Activated naive CD8-positive, alpha-beta T cell treated with anti-CD3 and anti-CD28 coated beads, Interleukin-2, amount 50 U/mL, for 24 hours (primary cell): ENCODE measurements at regions not wholly inside any gene's neighbourhood (a gene's known extent, or its start where the extent isn't known, plus 50 kb on each side); places are given as distances from the start of the nearest gene placed in this dataset.
"Not testable (repeated sequence)": the region's sequence is repeated elsewhere in the genome, so short reads cannot be mapped to it uniquely, and the experiment has no call there.

Experiments
- ATAC-seq: fragments of 150-1000 bp; cut with Tn5 transposase; one replicate; pipeline ENCODE4 v1.10.0; 2021
- DNase-seq: peaks from one replicate; pipeline ENCODE4 v3.0.0; 2021
- H3K27ac Mint-ChIP-seq: one replicate; pipeline ENCODE4 v1.8.0; 2021; ENCODE audit warnings: mild to moderate bottlenecking, mixed read lengths
- H3K27me3 Mint-ChIP-seq: one replicate; pipeline ENCODE4 v1.8.0; 2021; ENCODE audit warnings: mixed read lengths
- H3K36me3 Mint-ChIP-seq: one replicate; pipeline ENCODE4 v1.8.0; 2021; ENCODE audit warnings: low read depth, mixed read lengths
- H3K4me1 Mint-ChIP-seq: one replicate; pipeline ENCODE4 v1.8.0; 2021; ENCODE audit warnings: mixed read lengths
- H3K4me3 Mint-ChIP-seq: one replicate; pipeline ENCODE4 v1.8.0; 2021; ENCODE audit warnings: mild to moderate bottlenecking, moderate library complexity, mixed read lengths
- H3K9me3 Mint-ChIP-seq: one replicate; pipeline ENCODE4 v1.8.0; 2021; ENCODE audit warnings: mixed read lengths

DNA sequence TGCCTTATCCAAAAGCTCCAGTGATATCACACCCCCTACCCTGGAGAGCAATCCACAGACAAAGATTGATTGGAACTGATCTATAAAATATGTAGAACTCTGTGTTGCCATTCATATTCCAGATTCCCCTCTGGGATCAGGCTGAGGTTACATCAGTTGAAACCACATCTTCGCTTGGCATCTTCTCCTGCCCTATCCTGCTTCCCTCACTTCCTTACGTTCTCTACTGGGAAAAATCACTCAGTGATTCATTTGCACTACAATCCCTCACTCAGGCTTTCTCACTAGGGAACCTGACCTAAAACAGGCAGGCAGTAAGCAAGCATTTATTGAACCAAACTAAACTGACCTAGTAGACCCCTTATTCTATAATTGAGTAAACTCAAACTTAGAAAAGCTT lies 111.7 kb downstream of the ESM1 start:
- peaks cover 29% of the 10 kb centered on the region for H3K4me1 Mint-ChIP-seq
- peaks cover 55% of the 10 kb centered on the region for H3K27me3 Mint-ChIP-seq
- H3K27ac Mint-ChIP-seq: no peak overlapping the region
- ATAC-seq: no peak
- no peak for DNase-seq
- H3K36me3 Mint-ChIP-seq: no peaks in the 10 kb centered on the region
- H3K9me3 Mint-ChIP-seq: no peaks in the 10 kb centered on the region
- no peak overlapping the region for H3K4me3 Mint-ChIP-seq

DNA sequence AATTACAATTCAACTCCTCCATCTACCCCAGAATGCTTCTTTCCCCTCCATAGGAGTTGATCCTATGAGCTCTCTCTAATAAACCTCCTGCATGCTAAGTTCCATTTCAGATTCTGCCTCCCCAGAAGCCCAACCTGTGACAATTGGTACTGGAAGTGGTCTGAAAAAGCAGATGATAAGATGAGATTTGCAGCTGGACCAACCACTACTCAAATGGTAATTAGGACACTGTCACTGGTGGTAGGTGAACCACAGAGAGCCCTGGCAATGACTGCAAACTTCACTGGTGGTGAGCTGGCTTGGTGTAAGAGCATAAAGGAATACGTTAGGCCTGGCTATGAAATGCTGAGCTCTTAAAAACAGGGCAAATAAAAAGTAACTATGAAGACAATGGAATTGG lies 112.6 kb downstream of the ESM1 start:
- ATAC-seq: no peak
- no peak for DNase-seq
- Mint-ChIP-seq H3K4me1 (peaks cover 33% of the 10 kb centered on the region), H3K36me3 (no peaks in the 10 kb centered on the region), H3K9me3 (no peaks in the 10 kb centered on the region), H3K27me3 (peaks cover 54% of the 10 kb centered on the region), H3K27ac (no peak overlapping the region), H3K4me3 (no peak overlapping the region)

DNA sequence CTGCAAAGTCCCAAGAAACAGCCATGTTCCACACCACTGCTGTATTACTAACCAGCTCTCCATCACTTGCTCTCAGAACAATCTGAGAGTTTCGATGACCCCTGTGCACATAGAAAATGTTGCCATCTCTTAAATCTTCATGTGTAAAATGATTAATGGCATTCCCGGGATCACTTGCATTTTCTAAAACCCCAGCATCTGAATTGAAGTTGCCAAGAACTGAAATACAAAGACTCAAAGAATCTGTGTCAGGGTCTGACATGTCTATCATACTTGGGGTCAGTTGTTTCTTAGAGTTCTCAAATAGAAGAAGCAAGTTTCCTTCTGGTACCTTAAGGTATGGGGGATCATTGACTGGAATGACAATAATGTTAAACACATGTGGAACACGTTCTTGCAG lies 115.1 kb downstream of the ESM1 start:
- H3K4me3 Mint-ChIP-seq: no peak overlapping the region
- peaks cover 41% of the 10 kb centered on the region for H3K4me1 Mint-ChIP-seq
- H3K27ac Mint-ChIP-seq: no peak overlapping the region
- H3K9me3 Mint-ChIP-seq: no peaks in the 10 kb centered on the region
- DNase-seq: no peak
- ATAC-seq: no peak
- no peaks in the 10 kb centered on the region for H3K36me3 Mint-ChIP-seq
- peaks cover 50% of the 10 kb centered on the region for H3K27me3 Mint-ChIP-seq

DNA sequence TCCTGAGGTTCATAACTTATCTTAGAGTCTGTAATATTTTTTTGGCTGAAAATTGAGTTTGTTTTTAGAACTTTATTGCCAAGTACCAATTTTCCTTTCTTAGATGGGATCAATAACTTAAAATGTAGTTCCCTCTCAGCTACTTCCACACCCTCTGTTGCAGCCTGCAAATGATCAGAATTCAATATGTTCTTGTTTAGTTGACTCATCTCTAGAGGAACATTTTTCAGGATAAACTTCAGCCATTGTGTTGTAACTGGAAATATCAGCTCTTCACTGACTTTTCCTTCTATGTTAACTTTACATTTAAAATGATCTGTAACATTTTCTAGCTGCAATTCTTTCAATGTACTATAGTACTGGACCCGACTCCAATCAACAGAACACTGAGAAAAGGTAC lies 115.7 kb downstream of the ESM1 start:
- no peaks in the 10 kb centered on the region for H3K9me3 Mint-ChIP-seq
- peak overlapping the region; percentile 95 for H3K27ac Mint-ChIP-seq
- DNase-seq (no peak), ATAC-seq (no peak)
- no peaks in the 10 kb centered on the region for H3K36me3 Mint-ChIP-seq
- H3K4me3 Mint-ChIP-seq: no peak overlapping the region
- peaks cover 45% of the 10 kb centered on the region for H3K27me3 Mint-ChIP-seq
- H3K4me1 Mint-ChIP-seq: peaks cover 39% of the 10 kb centered on the region

DNA sequence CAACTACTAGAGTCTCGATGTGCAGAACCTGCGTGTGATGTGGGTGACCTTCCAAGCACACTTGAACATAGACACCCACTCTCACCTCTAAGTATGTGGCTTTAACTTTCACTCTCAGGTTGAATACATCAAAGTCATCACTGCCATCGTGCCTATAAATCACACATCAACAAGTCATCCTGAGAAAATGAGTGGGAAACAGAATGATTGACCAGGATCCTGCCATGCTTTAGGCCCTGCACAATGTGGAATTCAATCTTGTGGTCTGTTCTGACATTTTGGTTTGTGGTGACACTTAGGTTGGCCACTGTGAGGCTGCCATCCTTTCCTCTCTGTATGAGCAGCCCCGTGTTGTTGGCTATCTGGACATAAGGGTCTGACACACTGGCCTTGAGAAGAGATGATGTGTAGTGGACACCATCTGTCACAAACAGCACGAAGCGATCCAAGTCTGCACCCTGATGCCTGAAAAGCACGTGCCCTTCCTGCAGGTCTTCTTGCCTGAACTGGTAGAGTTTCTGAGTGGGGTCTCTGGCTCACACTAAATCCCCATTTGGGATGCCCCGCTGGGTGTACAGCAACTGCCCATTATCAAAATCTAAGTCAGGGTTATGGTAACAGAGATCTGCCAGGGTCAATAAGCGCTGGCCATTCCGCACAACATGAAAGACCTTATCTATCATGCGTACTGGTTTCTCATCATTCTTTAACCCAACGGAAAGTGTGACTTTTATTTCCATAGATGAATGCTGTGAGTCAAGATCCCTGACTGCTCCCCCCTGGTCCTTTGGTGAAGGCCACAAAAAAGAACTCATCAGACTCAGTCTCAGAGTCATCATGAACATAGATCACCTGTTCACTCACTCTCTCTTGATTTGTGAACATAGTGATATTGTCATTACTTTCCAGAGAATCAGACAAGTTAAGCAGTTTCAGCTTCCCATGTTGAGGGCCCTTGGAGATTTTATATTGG lies 116.6 kb downstream of the ESM1 start:
- Mint-ChIP-seq H3K36me3 (no peaks in the 10 kb centered on the region), H3K9me3 (no peaks in the 10 kb centered on the region), H3K4me3 (peak overlapping the region; percentile 35), H3K27ac (peak overlapping the region; percentile 95), H3K27me3 (peaks cover 43% of the 10 kb centered on the region), H3K4me1 (peaks cover 35% of the 10 kb centered on the region)
- DNase-seq (peak; percentile 35), ATAC-seq (peak; percentile 87)

DNA sequence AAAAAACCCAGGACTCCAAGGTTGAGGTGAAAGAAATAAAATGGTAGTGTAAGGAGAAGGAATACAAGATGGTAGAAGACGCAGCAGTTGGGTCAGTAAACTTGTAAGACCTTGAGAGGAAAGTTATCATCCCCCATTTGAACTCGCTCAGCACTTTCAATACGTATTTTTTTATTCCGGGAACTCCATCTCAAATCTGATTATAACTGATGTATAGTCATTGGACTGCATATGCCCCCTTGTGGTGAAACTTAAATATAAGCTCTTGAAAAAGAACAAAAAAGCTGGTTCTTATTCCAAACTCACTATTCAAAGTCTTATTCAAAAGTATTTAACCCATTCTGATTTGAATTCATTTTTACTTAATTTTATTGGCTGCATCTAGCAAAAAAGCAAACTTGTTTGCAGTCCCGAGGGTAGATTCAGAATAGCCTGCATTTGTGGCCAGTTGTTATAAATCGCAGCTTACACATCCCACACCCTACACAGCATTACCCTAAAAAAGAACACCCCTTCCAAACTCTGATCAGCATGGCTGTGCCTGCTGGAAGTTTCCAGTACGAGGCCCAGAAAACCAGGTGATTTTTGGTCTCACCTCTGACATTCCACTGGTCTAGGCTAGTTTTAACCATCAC lies 118.0 kb downstream of the ESM1 start:
- Mint-ChIP-seq H3K4me3 (no peak overlapping the region), H3K9me3 (no peaks in the 10 kb centered on the region), H3K27me3 (peaks cover 47% of the 10 kb centered on the region), H3K4me1 (peaks cover 35% of the 10 kb centered on the region), H3K36me3 (no peaks in the 10 kb centered on the region), H3K27ac (peak overlapping the region; percentile 6)
- DNase-seq (no peak), ATAC-seq (no peak)

DNA sequence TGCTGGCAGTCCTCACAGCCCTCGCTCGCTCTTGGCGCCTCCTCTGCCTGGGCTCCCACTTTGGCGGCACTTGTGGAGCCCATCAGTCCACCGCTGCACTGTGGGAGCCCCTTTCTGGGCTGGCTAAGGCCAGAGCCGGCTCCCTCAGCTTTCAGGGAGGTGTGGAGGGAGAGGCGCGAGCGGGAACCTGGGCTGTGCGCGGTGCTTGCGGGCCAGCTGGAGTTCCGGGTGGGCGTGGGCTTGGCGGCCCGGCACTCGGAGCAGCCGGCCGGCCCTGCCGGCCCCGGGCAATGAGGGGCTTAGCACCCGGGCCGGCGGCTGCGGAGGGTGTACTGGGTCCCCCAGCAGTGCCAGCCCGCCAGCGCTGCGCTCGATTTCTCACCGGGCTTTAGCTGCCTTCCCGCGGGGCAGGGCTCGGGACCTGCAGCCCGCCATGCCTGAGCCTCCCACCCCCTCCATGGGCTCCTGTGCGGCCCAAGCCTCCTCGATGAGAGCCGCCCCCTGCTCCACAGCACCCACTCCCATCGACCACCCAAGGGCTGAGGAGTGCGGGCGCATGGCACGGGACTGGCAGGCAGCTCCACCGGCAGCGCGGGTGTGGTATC lies 120.4 kb downstream of the ESM1 start:
- not testable (repeated sequence) for H3K4me3 Mint-ChIP-seq, ATAC-seq, H3K27ac Mint-ChIP-seq, H3K9me3 Mint-ChIP-seq, H3K36me3 Mint-ChIP-seq, DNase-seq
- Mint-ChIP-seq H3K4me1 (peaks cover 36% of the 10 kb centered on the region), H3K27me3 (peaks cover 38% of the 10 kb centered on the region)

DNA sequence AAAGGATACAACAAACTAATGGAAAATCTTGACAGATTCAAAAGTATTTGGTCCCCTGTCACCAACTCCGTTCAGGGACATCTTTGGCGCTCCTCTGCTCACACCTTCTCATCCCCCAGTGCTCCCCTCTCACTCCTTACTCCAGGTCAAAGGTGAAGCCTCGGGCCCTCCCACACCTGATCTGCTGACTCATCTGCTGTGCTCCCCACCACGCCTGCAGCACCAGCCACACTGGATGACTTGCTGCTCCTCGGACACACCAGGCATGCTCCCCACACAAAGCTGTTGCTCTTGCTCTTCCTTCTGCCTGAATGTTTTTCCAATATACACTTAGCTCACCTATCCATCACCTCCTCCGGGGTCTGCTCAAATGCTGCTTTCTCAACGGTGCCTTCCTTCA lies 123.4 kb downstream of the ESM1 start:
- Mint-ChIP-seq H3K36me3 (peaks cover 5% of the 10 kb centered on the region), H3K4me1 (peaks cover 6% of the 10 kb centered on the region), H3K9me3 (peaks cover 29% of the 10 kb centered on the region), H3K27me3 (peaks cover 51% of the 10 kb centered on the region), H3K4me3 (no peak overlapping the region), H3K27ac (peak overlapping the region; percentile 3)
- DNase-seq (no peak), ATAC-seq (no peak)

DNA sequence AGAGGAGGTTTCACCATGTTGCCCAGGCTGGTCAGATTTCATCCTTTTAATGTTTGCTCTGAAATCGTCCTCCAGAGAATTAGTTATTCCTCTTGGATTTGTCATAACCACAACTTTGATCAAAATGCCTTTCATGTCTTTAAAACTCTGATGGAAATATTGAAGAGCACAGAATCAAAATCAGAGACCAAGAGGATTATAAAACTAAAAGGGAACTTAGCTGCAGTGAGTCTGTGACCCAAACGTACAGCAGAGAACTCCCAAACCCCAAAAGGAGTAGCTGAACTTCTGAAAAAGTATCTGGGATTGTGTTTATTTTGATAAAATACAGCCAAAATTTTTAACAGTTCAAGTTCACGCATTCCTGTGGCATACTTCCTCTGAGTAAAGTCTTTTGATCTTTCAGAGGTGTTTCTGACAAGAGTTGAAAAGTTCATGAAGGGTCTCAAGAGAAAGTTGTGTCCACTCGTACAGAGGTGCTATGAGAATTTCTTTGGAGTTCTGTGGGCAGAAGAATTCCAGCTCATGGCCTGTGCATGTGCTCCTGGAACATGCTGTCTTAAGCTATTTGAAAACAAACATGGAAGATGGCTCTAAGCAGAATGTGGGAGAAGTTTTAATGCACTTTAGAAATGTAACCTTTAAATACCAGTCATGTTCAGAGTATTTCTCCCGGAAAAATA lies 124.0 kb downstream of the ESM1 start:
- H3K27me3 Mint-ChIP-seq: peaks cover 50% of the 10 kb centered on the region
- peaks cover 5% of the 10 kb centered on the region for H3K36me3 Mint-ChIP-seq
- no peak overlapping the region for H3K4me3 Mint-ChIP-seq
- H3K27ac Mint-ChIP-seq: no peak overlapping the region
- no peak for ATAC-seq
- DNase-seq: no peak
- peaks cover 3% of the 10 kb centered on the region for H3K4me1 Mint-ChIP-seq
- H3K9me3 Mint-ChIP-seq: peaks cover 29% of the 10 kb centered on the region

DNA sequence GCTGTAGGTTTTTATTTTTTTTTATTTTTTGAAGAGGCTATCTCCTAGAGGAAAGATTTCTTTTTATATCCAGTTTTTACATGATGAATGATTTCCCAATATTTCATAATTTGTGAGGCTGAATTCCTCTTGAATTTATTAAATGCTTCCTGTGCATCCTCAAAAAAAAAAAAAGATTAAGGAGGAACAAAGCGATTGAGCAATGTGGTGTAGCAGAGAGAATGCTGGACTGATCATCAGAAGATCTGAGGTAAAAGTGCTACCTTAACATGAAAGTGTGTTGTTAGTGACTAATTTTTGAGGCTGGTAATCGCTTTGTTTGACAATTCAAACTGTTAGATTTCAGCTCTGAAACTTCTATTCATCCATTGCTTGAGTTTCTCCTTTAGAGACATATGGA lies 125.1 kb downstream of the ESM1 start:
- no peak for ATAC-seq

DNA sequence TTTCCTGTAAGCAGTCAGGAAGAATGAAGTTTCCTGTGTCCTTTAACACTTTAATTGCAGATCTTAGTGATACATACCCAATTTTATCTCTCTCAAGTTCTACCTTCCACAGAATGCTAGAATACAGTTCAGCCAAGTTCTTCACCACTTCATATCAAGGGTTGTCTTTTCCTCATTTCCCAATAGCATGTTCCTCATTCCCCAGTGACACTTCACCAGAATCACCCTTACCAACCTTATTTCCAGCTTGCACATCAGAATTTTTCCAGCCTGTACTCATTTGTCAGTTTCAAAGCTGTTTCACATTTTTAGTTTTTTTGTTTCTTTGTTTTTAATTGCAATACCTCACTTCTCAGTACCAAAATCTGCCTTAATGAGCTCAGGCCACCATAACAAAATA lies 126.1 kb downstream of the ESM1 start:
- peaks cover 29% of the 10 kb centered on the region for H3K9me3 Mint-ChIP-seq

More for the DNA sequence above, 125.1 kb downstream of the ESM1 start:
- DNase-seq: no peak
- H3K4me1 Mint-ChIP-seq: peaks cover 3% of the 10 kb centered on the region
- peaks cover 49% of the 10 kb centered on the region for H3K27me3 Mint-ChIP-seq
- H3K27ac Mint-ChIP-seq: no peak overlapping the region
- peaks cover 5% of the 10 kb centered on the region for H3K36me3 Mint-ChIP-seq
- H3K9me3 Mint-ChIP-seq: peaks cover 29% of the 10 kb centered on the region
- H3K4me3 Mint-ChIP-seq: no peak overlapping the region

DNA sequence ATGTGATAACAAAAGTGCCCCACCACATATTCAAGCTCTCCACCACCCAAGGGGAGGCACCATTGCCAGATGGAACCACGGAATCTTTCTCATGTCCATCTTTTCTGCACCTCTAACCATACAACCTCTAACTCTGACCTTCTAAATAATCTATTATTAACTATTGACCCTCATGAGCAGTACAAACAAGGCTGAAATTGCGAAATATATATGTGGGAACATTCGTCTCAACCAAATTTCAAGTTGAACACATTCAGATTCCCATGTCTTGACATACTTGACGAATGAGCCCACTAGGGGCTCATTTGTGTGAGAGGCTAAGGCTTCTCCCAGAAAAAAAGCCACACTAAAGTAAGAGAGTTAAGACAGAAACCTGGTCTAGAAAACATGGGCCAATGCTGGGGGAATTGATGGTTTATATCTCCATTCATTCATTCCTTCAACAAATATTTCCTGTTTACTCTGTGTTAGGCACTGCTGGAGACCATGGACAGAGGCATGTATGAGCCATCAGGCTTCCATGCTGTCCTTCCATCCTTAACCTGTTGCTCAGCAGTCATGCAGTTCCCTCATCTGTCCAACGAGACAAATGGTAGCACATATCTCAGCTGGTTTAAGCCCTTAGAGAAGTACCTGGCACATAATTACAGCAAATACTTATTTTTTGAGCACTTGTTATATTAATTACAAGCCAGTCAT lies 130.4 kb downstream of the ESM1 start:
- DNase-seq (no peak), ATAC-seq (no peak)
- Mint-ChIP-seq H3K9me3 (peaks cover 29% of the 10 kb centered on the region), H3K27me3 (peaks cover 32% of the 10 kb centered on the region), H3K4me3 (no peak overlapping the region), H3K27ac (no peak overlapping the region), H3K4me1 (no peaks in the 10 kb centered on the region), H3K36me3 (peaks cover 5% of the 10 kb centered on the region)

More for the DNA sequence above, 126.1 kb downstream of the ESM1 start:
- no peak for ATAC-seq
- Mint-ChIP-seq H3K36me3 (peaks cover 5% of the 10 kb centered on the region), H3K27ac (no peak overlapping the region), H3K27me3 (peaks cover 49% of the 10 kb centered on the region), H3K4me1 (peaks cover 3% of the 10 kb centered on the region), H3K4me3 (no peak overlapping the region)
- no peak for DNase-seq

DNA sequence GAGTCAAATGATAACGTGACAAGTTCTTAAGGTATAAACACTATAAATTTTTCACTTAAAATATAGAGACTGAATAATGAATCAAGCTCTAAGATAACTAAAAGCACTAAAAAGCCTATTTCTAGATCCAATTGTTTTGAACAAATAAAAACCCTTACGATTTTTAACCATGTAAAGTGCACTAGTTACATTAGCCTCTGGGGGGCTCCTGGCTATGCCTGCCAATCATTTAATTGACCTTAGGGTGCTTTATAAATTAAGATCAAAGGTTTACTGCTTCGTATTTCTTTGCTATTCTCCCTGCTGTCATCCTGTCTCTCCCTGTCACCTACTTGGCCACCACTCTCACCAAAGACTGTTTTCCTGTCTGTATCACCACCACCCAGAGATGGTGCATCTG lies 133.4 kb downstream of the ESM1 start:
- ATAC-seq: no peak
- no peaks in the 10 kb centered on the region for H3K36me3 Mint-ChIP-seq
- H3K27ac Mint-ChIP-seq: no peak overlapping the region
- no peaks in the 10 kb centered on the region for H3K4me1 Mint-ChIP-seq
- DNase-seq: no peak
- no peak overlapping the region for H3K4me3 Mint-ChIP-seq
- peaks cover under 1% of the 10 kb centered on the region for H3K9me3 Mint-ChIP-seq
- H3K27me3 Mint-ChIP-seq: peaks cover 15% of the 10 kb centered on the region

DNA sequence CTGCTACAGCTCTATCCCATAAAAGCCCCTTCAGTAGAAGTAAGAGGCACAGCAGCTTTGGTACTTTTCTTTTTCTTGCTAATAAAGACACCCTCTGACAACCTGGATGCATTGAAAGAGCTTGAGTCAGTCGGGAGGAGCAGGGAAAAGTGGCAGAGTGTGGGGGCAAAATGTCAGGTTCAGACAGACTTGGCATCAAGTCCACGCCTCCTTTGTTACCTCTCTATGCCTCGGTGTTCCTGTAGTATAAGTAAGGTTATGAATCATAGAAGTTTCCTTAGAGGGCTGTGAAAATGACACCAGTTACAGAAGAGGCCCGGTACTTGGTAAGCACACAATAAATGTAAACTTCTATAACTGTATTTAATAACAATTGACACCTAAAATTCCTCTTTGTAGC lies 133.9 kb downstream of the ESM1 start:
- H3K27ac Mint-ChIP-seq: no peak overlapping the region
- no peaks in the 10 kb centered on the region for H3K4me1 Mint-ChIP-seq
- ATAC-seq: no peak
- H3K27me3 Mint-ChIP-seq: peaks cover 15% of the 10 kb centered on the region
- DNase-seq: no peak
- no peaks in the 10 kb centered on the region for H3K9me3 Mint-ChIP-seq
- H3K4me3 Mint-ChIP-seq: no peak overlapping the region
- H3K36me3 Mint-ChIP-seq: no peaks in the 10 kb centered on the region
